ENCODE measurements at regions not wholly inside any gene's neighbourhood (a gene's known extent, or its start where the extent isn't known, plus 50 kb on each side); places are given as distances from the start of the nearest gene placed in this dataset.

GRCh38 chr19:31838163-31838815 lies 489.1 kb upstream of the TSHZ3 start:
- no peak for TF ChIP-seq CTCF (IDR thresholded peaks at IDR 0.05)
- no peak for TF ChIP-seq POLR2A (IDR thresholded peaks at IDR 0.05)
